H9 (cell line): ENCODE measurements at regions not wholly inside any gene's neighbourhood (a gene's known extent, or its start where the extent isn't known, plus 50 kb on each side); places are given as distances from the start of the nearest gene placed in this dataset.

Experiments used
- DNase-seq: peaks from one replicate; pipeline ENCODE4 v3.0.0-alpha.2; 2017
- H2AFZ ChIP-seq: one replicate; pipeline ENCODE4 v1.6.1; 2013; ENCODE audit warnings: mild to moderate bottlenecking, low read length, control low read depth, moderate library complexity
- H2AK5ac ChIP-seq: 2 replicates; pipeline ENCODE4 v1.6.1; 2013; ENCODE audit warnings: low read length, control low read depth, mixed read lengths; ENCODE audit not compliant: insufficient read length
- H2BK120ac ChIP-seq: one replicate; pipeline ENCODE4 v1.6.1; 2013; ENCODE audit warnings: low read depth, mild to moderate bottlenecking, low read length, control low read depth, inconsistent platforms; ENCODE audit not compliant: poor library complexity, severe bottlenecking
- H2BK12ac ChIP-seq: 2 replicates; pipeline ENCODE4 v1.6.1; 2013; ENCODE audit warnings: low read length, control low read depth, mixed read lengths, low read depth; ENCODE audit not compliant: insufficient read length
- H2BK15ac ChIP-seq: 2 replicates; pipeline ENCODE4 v1.6.1; 2013; ENCODE audit warnings: low read depth, low read length, control low read depth
- H2BK20ac ChIP-seq: one replicate; pipeline ENCODE4 v1.6.1; 2013; ENCODE audit warnings: low read depth, mild to moderate bottlenecking, low read length, control low read depth, inconsistent platforms; ENCODE audit not compliant: poor library complexity, severe bottlenecking
- H2BK5ac ChIP-seq: 2 replicates; pipeline ENCODE4 v1.6.1; 2013; ENCODE audit warnings: low read length, control low read depth, mixed read lengths; ENCODE audit not compliant: insufficient read length
- H3K14ac ChIP-seq: 2 replicates; pipeline ENCODE4 v1.6.1; 2013; ENCODE audit warnings: low read length, control low read depth; ENCODE audit not compliant: insufficient read depth
- H3K18ac ChIP-seq: 2 replicates; pipeline ENCODE4 v1.6.1; 2013; ENCODE audit warnings: low read depth, mild to moderate bottlenecking, mixed read lengths, low read length, control low read depth; ENCODE audit not compliant: insufficient read length
- H3K23ac ChIP-seq: 2 replicates; pipeline ENCODE4 v1.6.1; 2013; ENCODE audit warnings: low read length, control low read depth, mixed read lengths, low read depth; ENCODE audit not compliant: insufficient read length
- H3K23me2 ChIP-seq: 2 replicates; pipeline ENCODE4 v1.6.1; 2013; ENCODE audit warnings: low read depth, mild to moderate bottlenecking, mixed read lengths, low read length, control low read depth; ENCODE audit not compliant: insufficient read length, poor library complexity, severe bottlenecking
- H3K27ac ChIP-seq: 2 replicates; pipeline ENCODE4 v1.5.1; 2013; ENCODE audit warnings: low read length, control low read depth, mixed read lengths, low read depth; ENCODE audit not compliant: insufficient read length
- H3K27me3 ChIP-seq: 2 replicates; pipeline ENCODE4 v1.6.1; 2013; ENCODE audit warnings: low read length, control low read depth, inconsistent platforms; ENCODE audit not compliant: insufficient read depth
- H3K4ac ChIP-seq: 2 replicates; pipeline ENCODE4 v1.6.1; 2013; ENCODE audit warnings: low read depth, mild to moderate bottlenecking, control low read depth, inconsistent platforms, low read length, moderate library complexity
- H3K4me1 ChIP-seq: 2 replicates; pipeline ENCODE4 v1.6.1; 2013; ENCODE audit warnings: low read length, control low read depth, inconsistent platforms; ENCODE audit not compliant: insufficient read depth
- H3K4me2 ChIP-seq: 2 replicates; pipeline ENCODE4 v1.6.1; 2013; ENCODE audit warnings: low read length, control low read depth, mixed read lengths; ENCODE audit not compliant: insufficient read length, insufficient read depth
- H3K56ac ChIP-seq: 2 replicates; pipeline ENCODE4 v1.6.1; 2013; ENCODE audit warnings: low read depth, mild to moderate bottlenecking, mixed read lengths, low read length, control low read depth; ENCODE audit not compliant: insufficient read length
- H3K79me1 ChIP-seq: 2 replicates; pipeline ENCODE4 v1.6.1; 2013; ENCODE audit warnings: low read depth, mild to moderate bottlenecking, moderate library complexity, low read length, control low read depth, inconsistent platforms; ENCODE audit not compliant: insufficient read depth, poor library complexity, severe bottlenecking
- H3K79me2 ChIP-seq: 2 replicates; pipeline ENCODE4 v1.6.1; 2013; ENCODE audit warnings: low read length, control low read depth, inconsistent platforms; ENCODE audit not compliant: insufficient read depth
- H3K9ac ChIP-seq: 2 replicates; pipeline ENCODE4 v1.6.1; 2013; ENCODE audit warnings: low read length, control low read depth, mixed read lengths; ENCODE audit not compliant: insufficient read length; ENCODE audit errors: extremely low read depth
- H3K9me3 ChIP-seq: one replicate; pipeline ENCODE4 v1.6.1; 2013; ENCODE audit warnings: low read depth, low read length, inconsistent platforms; ENCODE audit not compliant: control insufficient read depth
- H3T11ph ChIP-seq: one replicate; pipeline ENCODE4 v1.6.1; 2013; ENCODE audit warnings: mild to moderate bottlenecking, low read length, control low read depth, inconsistent platforms
- H4K20me1 ChIP-seq: one replicate; pipeline ENCODE4 v1.6.1; 2013; ENCODE audit not compliant: control insufficient read depth, insufficient read length, insufficient read depth
- H4K5ac ChIP-seq: 2 replicates; pipeline ENCODE4 v1.6.1; 2013; ENCODE audit warnings: low read depth, mild to moderate bottlenecking, mixed read lengths, low read length, control low read depth; ENCODE audit not compliant: insufficient read length
- H4K8ac ChIP-seq: replicated peaks from 2 replicates; pipeline ENCODE4 v1.6.1; 2013; ENCODE audit warnings: low read length, control low read depth, mixed read lengths, low read depth; ENCODE audit not compliant: insufficient read length
- H4K91ac ChIP-seq: 2 replicates; pipeline ENCODE4 v1.6.1; 2013; ENCODE audit warnings: low read depth, mild to moderate bottlenecking, moderate library complexity, mixed read lengths, low read length, control low read depth; ENCODE audit not compliant: insufficient read length
- H3K27ac Mint-ChIP-seq, 3 experiments: 2 replicates in 2 of 3; 3 replicates in 1 of 3; pipeline ENCODE4 v1.8.0; 2020 to 2021; ENCODE audit warnings: mixed read lengths in 3 of 3, mild to moderate bottlenecking in 1 of 3, moderate library complexity in 1 of 3
- H3K27me3 Mint-ChIP-seq: 2 replicates; pipeline ENCODE4 v1.8.0; 2021; ENCODE audit warnings: low read depth, mild to moderate bottlenecking, moderate library complexity, mixed read lengths
- H3K36me3 Mint-ChIP-seq, 3 experiments: 2 replicates in 2 of 3; 3 replicates in 1 of 3; pipeline ENCODE4 v1.8.0; 2020 to 2021; ENCODE audit warnings: low read depth in 3 of 3, mixed read lengths in 3 of 3; ENCODE audit not compliant: insufficient read depth in 1 of 3
- H3K4me1 Mint-ChIP-seq, 2 experiments: 2 replicates each; pipeline ENCODE4 v1.8.0; 2020; ENCODE audit warnings: mixed read lengths in 2 of 2
- H3K4me3 Mint-ChIP-seq, 2 experiments: 2 replicates in 1 of 2; 3 replicates in 1 of 2; pipeline ENCODE4 v1.8.0; 2020 to 2021; ENCODE audit warnings: mild to moderate bottlenecking in 2 of 2, mixed read lengths in 2 of 2, moderate library complexity in 1 of 2
- H3K9me3 Mint-ChIP-seq, 2 experiments: 2 replicates in 1 of 2; 3 replicates in 1 of 2; pipeline ENCODE4 v1.8.0; 2020; ENCODE audit warnings: mild to moderate bottlenecking in 2 of 2, mixed read lengths in 2 of 2, moderate library complexity in 1 of 2
- CTCF ChIP-seq: fragments of 200-600 bp; sonication (generic); conservative IDR thresholded peaks from 3 replicates; pipeline ENCODE4 v1.8.0; 2021; ENCODE audit warnings: antibody characterized with exemption, mild to moderate bottlenecking
- WGBS: extraction: QIAGEN DNeasy Blood & Tissue Kit; methylation state at CpG from one replicate; pipeline ENCODE4 v1.1.7; 2013; ENCODE audit warnings: missing lambda C conversion rate, low lambda C conversion rate, mixed read lengths; ENCODE audit not compliant: insufficient read length; ENCODE audit errors: extremely low coverage; 5-methylcytosine and 5-hydroxymethylcytosine counted together

- H3K14ac ChIP-seq = no peak overlapping the region
- no peaks in the 10 kb centered on the region for H4K20me1 ChIP-seq
- H3K27me3 ChIP-seq = no peaks in the 10 kb centered on the region
- no peak overlapping the region for H3K23ac ChIP-seq
- no peak overlapping the region for H4K8ac ChIP-seq
- peaks cover 3% of the 10 kb centered on the region for H3K27me3 Mint-ChIP-seq
- H3K27ac ChIP-seq = no peak overlapping the region
- no peaks in the 10 kb centered on the region for H3K23me2 ChIP-seq
- H3K18ac ChIP-seq = no peak overlapping the region
- H2BK20ac ChIP-seq = no peak overlapping the region
- H3K79me2 ChIP-seq = no peaks in the 10 kb centered on the region
- no peak overlapping the region for H2AK5ac ChIP-seq
- H2BK12ac ChIP-seq = no peak overlapping the region
- H2BK15ac ChIP-seq = no peak overlapping the region
- no peaks in the 10 kb centered on the region for H3K79me1 ChIP-seq
- H3K9me3 Mint-ChIP-seq = peaks cover 0 to 3% of the 10 kb centered on the region in 2 experiments; a peak in 1 of 5 replicates
- no peak overlapping the region for H3K4me2 ChIP-seq
- H2BK120ac ChIP-seq = no peak overlapping the region
- H3K9ac ChIP-seq = no peak overlapping the region
- no peak overlapping the region for H2BK5ac ChIP-seq
- H3K4me1 Mint-ChIP-seq = peaks cover 11 to 23% of the 10 kb centered on the region in 2 experiments
- H3K36me3 Mint-ChIP-seq = no peaks in the 10 kb centered on the region
- no peak overlapping the region for H3K56ac ChIP-seq
- H3K27ac Mint-ChIP-seq = no peak overlapping the region
- DNase-seq = peak; percentile 62
- no peaks in the 10 kb centered on the region for H3K4me1 ChIP-seq
- no peak overlapping the region for H3K4ac ChIP-seq
- no peak overlapping the region for H3K4me3 Mint-ChIP-seq
- no CpG with 5 or more reads among the region's 4 CpGs for WGBS
- TF ChIP-seq CTCF = peak; percentile 61
- no peak overlapping the region for H2AFZ ChIP-seq
- no peak overlapping the region for H3T11ph ChIP-seq
- no peaks in the 10 kb centered on the region for H3K9me3 ChIP-seq
- H4K5ac ChIP-seq = no peak overlapping the region
- H4K91ac ChIP-seq = no peak overlapping the region
These were observed 853.5 kb downstream of the GATA3 start for GRCh38 chr10:8908013-8908412.
